HS-5 (cell line): ENCODE measurements at regions not wholly inside any gene's neighbourhood (a gene's known extent, or its start where the extent isn't known, plus 50 kb on each side); places are given as distances from the start of the nearest gene placed in this dataset.
"Not testable (repeated sequence)": the region's sequence is repeated elsewhere in the genome, so short reads cannot be mapped to it uniquely, and the experiment has no call there.

ENCODE experiments used
- DNase-seq: peaks from one replicate; pipeline ENCODE4 v3.0.0-alpha.2; 2012; ENCODE audit warnings: low read depth

DNA sequence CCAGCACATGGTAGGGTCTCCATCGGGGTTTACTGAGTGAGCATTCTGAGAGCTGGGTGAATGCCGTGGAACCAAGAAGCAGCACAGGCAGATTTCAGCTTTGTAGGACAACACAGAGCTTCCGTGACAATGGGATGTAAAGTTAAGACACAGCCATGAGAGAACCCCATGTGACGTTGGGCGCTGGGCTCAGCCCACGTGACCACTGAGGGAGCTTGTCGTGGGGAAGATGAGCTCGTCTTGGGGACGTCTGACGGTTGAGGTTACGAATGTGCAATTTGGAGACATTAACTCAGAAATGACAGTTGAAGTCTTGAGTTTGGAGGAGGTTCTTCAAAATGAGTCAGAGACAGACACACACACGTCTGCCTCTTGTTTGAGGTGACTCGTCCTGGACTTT, 51.5 kb upstream of the MUC20 start:
- not testable (repeated sequence) for DNase-seq

DNA sequence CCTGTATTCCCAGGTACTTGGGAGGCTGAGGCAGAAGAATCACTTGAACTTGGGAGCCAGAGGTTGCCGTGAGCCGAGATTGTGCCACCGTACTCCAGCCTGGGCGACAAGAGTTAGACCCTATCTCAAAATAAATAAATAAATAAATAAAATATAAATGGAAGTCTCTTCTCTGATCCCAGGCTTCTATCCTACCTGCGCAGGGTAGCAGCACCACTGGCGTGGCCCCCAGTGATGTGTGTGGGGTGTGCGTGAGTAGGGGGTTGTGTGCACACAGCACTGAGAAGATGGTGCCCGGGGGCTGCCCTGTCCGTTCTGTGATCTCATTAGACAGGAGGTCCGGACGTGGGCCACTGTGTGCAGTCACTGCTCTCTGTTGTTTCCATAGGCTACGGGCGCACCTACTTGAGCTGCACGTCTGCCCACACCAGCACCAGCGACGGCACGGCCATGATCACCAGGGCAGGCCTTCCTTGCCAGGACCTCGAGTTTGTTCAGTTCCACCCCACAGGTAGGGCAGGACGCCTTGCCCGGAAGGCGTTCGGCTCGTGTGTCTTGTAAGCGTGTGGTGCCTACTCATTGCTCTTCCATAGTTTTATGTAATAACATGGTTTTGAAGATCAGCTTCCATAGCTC, 52.5 kb upstream of the MUC20 start:
- not testable (repeated sequence) for DNase-seq

DNA sequence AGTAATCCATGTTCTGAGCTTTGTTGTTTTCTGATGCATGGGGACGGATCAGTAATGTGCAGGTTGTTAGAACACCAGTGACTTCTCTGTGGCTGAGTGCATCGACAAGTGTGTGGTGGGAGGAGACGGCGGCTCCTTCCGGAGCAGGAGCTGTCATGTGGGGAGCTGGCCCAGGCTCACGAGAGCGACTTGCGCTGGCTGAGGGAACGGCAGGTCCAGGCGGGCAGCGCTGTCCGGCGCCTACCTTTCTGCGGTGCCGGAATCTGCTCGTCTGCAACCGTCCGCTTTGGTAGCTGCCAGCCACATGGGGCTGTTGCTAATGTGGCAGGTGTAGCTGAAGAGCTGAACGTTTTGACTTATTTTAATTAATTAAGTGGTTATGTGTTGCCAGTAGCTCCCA, 55.5 kb upstream of the MUC20 start:
- not testable (repeated sequence) for DNase-seq

DNA sequence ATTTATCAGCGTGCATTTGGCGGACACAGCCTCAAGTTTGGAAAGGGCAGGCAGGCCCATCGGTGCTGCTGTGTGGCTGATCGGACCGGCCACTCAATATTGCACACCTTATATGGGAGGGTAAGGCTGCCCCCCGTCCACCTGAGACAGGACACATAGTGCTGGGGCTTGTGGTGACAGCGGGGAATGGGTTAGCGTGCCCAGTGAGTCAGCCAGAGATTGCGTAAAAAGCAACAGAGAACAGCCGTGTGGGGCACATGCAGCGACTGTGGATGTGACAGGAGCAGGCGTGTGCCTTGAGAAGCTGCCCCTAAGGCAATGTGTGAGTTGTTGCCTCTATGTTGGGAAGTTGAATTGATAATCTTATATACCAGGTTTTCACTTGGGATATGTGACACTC, 56.6 kb upstream of the MUC20 start:
- DNase-seq, result not testable (repeated sequence)

DNA sequence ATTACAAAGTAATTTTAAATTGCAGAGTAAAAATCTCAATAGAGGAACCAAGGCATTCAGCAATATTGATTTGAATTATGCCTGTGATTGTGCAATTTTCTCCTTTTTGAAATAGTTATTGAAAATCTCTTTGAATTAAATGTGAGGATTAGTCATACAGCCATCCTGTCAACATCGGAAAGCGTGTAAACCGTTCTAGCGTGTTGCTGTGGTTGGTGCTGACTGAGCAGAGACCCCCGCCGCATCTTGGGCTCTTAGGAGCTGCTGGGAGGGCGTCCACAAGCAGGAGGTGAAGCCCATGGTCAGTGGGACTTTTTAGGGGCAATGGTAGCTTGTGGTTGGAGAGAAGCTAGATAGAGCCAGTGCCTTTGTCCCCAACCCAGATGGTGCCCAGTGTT, 61.6 kb upstream of the MUC20 start:
- DNase-seq, result not testable (repeated sequence)

DNA sequence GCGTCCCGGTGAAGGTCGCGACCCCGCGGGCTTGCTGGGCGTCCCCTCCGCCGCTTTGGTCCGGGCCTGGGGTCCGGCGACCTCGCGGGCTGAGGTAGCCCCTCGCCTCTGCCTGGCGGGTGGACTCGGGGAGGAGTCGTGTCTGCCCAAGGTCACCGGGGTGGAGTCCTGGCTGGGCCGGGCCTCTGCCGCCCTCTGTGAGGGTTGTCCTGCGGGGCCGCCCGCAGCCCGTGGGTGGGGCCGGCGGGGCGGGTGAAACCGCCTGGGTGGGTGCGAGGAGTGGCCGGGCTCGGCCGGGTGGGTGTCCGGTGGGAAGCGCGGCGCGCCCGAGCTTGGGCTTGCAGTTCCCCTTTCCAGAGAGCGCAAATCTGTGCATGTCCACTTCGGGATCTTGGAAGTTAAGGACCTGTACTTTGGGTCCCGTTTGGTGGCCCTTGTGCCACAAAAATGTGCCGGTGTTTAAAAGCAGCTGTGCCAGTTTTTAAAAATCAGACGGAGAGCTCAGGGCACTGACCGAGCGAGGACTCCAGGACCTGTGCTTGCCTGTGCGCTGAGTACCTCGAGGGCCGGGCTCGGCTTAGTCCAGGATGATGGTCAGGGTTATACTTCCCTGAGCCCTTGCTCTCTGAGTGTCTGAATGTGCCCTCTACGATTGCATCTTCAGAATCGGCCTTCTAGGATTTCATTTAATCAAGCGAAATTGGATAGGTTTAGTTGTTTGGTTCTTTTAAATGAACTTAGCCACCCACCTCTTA, 62.2 kb upstream of the MUC20 start:
- DNase-seq, result not testable (repeated sequence)

DNA sequence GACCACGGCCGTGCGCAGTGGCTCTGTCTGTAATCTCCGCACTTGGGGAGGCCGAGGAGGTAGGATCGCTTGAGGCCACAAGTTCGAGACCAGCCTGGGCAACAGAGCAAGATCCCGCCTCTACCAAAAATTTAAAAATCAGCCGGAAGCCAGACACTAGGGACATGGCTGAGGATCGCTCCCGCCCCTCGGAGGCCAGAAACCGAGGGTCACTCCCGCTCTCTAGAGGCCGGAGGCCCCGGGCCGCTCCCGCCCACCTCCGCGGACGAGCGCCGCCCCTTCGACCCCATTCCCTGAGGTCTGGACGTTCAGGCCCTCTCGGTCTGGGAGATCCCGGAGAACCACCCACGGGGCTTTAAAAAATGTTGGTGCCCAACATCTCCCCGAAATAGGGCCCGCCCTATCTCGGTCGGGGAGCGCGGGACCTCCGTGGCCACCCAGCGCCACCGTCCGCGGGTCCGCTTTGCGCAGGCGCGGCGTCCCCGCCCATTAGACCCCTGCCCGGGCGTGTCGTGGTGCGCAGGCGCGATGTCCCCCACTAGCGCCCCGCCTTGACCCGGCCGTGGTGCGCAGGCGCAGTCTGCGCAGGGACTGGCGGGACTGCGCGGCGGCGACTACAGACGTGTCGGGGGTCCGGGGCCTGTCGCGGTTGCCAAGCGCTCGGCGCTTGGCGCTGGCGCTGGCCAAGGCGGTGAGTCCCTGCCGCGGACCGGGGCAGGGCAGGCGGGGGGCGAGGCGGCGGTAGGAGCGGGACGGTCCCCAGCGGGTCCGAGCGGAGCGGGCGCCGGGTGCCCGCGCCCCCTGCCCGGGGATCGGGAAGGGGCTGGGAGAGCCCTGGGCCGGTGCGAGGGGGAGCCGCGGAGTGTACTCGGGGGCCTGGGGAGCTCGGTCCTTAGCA, 63.1 kb upstream of the MUC20 start:
- DNase-seq, result peak; percentile 19

DNA sequence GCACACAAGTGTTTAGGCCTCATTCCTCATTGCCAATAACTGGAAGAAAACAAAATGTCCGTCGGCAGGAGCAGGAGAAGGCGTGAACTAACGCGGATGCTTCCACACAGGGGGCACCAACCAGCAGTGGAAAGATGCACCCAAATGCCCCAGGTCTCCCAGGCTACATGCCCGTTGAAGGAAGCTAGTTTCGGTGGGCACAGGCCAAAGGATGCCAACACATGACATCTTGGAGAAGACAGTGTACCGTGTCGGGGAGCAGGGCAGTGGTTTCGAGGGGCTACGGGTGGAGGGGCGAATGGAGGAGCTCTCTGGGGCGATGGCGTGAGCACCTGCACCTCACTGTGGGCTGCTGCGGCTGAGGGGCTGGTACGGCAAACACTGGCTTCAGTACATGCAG, 64.7 kb upstream of the MUC20 start:
- not testable (repeated sequence) for DNase-seq

DNA sequence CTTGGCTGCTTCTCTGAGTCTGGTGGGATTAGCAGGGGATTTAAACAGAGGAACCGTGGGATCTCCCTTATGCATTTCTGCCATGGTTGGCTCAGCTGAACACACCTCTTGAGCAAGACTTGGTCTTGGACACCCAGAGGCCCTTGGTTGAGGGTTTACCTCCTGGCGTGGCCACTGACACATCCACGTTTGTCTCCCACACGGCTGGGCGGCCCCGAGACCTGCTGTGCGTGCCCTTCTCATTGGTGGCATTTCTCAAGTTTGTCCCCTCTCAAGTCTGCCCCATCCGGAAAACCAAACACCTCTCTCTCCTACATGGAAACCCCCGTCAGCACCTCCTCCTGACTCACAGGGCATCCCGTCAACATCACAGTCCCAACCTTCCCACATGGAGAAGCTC, 66.0 kb upstream of the MUC20 start:
- not testable (repeated sequence) for DNase-seq

DNA sequence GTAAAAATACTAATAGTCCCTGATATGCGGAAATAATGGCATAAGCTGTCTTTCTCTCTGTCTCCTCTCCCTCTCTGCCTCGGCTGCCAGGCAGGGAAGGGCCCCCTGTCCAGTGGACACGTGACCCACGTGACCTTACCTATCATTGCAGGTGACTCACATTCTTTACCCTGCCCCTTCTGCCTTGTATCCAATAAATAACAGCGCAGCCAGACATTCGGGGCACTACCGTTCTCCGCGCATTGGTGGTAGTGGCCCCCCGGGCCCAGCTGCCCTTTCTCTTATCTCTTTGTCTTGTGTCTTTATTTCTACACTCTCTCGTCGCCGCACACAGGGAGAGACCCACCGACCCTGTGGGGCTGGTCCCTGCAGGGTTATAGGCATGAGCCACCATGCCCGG, 66.6 kb upstream of the MUC20 start:
- DNase-seq, result not testable (repeated sequence)

DNA sequence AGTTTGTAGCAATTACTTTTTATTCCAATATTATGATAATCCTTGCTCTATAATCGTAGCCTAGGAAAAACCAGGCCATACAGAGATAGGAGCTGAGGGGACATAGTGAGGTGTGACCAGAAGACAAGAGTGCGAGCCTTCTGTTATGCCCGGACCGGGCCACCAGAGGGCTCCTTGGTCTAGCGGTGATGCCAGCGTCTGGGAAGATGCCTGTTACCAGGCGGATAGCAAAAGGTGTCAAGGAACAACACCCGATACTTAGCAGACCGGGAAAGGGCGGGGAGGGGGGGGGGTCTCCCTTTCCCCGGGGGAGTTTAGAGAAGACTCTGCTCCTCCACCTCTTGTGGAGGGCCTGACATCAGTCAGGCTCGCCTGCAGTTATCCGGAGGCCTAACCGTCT, 67.1 kb upstream of the MUC20 start:
- not testable (repeated sequence) for DNase-seq

DNA sequence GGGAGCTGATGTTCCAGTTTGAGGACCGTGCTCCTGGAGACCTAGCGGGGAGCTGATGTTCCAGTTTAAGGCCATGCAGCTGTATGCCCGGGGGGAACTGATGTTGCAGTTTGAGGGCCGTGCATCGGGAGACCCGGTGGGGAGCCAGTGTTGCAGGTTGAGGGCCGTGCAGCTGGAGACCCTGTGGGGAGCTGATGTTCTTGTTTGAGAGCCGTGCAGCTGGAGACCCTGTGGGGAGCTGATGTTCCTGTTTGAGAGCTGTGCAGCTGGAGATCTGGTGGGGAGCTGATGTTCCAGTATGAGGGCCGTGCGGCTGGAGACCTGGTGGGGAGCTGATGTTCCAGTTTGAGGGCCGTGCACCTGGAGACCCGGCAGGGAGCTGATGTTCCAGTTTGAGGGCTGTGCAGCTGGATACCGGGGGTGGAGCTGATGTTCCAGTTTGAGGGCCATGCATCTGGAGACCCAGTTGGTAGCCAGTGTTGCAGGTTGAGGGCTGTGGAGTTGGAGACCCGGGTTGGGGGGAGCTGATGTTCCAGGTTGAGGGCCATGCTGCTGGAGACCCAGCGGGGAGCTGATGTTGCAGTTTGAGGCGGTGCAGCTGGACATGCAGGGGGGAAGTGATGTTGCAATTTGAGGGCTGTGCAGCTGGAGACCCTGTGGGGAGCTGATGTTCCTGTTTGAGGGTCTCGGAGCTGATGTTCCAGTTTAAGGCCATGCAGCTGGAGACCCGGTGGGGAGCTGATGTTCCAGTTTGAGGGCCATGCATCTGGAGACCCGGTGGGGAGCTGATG, 64.4 kb upstream of the APOD start:
- DNase-seq, result not testable (repeated sequence)

DNA sequence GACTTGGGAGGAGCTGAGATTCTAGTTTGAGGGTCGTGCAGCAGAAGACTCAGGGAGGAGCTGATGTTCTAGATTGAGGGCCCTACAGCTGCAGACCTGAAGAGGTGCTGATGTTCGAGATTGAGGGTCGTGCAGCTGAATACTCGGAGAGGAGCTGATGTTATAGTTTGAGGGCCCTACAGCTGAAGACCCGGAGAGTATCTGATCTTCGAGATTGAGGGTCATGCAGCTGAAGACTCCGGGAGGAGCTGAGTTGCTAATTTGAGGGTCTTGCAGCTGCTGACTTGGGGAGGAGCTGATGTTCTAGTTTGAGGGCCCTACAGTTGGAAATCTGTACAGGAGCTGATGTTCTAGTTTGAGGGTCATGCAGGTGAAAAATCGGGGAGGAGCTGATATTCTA, 62.1 kb upstream of the APOD start:
- DNase-seq, result not testable (repeated sequence)

DNA sequence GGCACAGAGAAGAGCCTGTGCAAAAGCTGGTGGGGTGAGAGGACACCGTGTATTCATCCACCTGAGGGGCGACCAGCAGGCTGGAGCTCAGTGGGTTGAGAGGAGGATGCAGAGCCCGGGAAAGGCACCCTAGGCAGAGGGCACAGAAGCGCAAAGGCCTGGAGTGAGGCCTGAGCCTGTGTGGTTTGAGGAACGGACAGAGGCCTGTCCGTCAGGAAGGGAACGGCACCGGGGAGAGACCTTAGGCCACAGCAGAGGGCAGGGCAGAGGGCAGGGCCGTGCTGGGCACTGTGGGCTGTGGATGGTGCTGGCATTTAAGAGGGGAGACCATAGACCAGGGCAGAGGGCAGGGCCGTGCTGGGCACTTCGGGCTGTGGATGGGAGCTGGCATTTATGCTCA, 59.5 kb upstream of the APOD start:
- not testable (repeated sequence) for DNase-seq

DNA sequence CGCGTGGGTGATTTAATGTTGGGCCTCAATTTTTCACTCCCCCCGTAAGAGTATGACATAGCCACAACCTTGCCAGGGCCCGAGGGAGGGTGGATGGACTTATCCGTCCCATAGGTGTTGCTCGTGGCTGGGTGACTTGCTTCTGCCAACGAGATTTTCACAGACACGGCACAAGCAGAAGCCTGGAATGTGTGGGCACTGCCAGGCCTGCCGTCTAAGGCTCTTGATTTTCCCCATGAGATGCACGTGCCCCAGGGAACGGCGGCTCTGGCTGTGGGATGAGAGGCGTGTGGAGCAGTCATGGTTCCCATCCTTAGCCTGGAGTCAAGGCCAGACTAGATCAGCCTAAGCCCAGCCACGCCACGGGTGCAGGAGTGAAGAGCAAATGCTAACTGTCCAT, 58.6 kb upstream of the APOD start:
- DNase-seq, result not testable (repeated sequence)

DNA sequence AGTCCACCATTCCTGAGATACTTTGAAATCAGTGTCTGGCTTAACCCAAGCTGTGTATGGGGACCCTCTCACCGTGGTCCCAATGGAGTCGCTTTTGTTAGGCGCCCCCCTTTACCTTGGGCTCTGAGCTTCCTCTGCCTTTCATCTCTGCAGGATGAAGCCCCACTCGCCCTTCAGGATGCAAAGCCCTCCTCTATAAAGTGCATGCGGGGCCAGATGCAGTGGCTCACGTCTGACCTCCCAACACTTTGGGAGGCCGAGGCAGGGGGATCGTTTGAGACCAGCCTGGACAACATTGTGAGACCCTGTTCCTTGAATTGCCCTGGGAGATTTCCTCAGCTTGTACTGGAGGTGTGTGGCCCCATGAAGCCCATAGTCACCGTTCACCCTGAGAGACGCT, 54.7 kb upstream of the APOD start:
- DNase-seq, result not testable (repeated sequence)

DNA sequence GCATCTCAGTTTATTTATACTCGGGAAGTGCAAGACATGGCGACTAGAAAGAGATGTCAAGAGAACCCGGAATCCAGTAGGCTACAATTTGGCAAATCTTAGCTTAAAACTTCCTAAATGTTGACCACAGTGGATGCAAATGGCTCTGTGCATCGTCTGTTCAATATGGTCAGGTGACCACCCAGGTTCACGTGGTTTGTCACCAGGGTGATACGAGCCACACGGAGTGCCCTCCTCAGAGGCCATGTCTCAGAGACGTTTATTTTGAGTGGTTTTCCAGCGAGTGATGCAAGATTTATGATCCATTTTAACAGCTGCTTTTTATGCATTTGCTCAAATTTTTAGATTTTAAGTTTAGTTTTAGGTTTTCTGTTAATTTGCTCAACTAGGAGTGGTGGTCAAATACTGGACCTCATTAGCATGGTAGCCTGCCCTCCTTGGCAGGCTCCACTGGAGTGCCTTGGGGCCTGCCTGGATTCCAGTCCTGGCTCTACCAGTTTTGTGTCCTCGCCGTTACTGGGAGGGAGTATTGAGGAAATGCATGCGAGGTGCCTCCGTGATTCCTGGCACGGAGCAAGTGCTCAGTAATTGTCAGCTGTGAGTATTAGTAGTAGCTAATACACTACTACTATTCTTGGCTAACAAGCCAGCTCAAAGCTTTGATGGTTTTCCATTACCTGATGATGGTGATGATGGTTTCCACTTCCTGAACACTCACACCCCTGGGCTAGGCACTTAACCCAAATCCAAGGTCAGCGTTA, 53.9 kb upstream of the APOD start:
- DNase-seq, result not testable (repeated sequence)

DNA sequence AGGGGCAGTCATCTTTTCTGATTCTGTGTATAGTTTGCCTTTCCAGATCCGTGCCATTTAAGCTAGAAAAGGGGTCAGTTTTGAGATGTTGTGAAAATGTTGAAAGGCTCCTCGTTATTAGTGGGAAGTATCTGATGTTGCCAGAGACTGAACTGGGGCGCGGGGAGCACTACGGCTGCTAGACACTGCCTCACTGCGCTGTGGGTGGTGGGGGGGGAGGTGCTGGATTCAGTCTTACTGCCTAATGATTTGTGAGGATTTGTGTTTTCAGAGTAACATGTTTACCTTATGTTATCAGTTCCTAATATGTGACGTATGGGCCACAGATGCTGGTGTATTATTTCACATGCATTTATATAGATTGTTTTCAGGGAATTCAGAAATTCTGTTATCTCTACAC, 53.3 kb upstream of the APOD start:
- DNase-seq, result not testable (repeated sequence)

DNA sequence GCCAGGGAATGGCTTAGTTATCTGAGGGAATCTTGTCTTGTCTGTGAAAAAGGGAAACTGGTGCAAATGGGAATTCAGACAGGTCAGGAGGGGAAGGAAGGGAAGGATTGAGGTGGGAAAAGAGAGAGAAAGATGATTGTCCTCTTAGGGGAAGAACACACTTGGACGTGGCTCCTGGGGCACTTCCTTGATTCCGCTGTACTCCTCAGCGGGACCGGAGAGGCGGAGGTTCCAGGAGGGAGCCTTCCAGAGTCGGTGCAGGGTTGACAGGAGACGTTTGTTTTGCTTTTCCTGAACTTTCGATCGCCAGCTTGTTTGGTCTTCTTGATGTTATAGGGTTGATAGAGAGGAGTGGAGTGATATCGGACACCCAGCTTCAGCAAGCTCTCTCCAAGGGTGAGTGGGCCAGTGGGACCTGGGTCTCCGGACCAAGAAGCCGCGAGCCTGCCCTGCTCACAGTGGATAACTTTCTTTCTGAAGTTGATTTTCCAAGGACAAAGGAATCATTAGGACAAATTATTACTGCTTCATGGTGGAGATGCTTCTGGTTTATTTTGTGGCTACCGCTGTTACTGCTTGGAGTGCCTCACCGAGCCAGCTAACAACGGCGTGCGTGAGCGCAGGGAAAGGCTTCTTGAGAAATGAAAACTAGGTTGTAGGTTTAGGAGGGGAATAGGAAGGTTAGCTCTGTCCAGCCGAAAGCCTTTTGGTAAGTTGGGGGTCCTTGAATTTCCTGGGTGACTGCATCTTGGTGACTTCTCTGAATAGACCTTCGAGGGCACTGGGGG, 52.4 kb upstream of the APOD start:
- DNase-seq, result not testable (repeated sequence)

DNA sequence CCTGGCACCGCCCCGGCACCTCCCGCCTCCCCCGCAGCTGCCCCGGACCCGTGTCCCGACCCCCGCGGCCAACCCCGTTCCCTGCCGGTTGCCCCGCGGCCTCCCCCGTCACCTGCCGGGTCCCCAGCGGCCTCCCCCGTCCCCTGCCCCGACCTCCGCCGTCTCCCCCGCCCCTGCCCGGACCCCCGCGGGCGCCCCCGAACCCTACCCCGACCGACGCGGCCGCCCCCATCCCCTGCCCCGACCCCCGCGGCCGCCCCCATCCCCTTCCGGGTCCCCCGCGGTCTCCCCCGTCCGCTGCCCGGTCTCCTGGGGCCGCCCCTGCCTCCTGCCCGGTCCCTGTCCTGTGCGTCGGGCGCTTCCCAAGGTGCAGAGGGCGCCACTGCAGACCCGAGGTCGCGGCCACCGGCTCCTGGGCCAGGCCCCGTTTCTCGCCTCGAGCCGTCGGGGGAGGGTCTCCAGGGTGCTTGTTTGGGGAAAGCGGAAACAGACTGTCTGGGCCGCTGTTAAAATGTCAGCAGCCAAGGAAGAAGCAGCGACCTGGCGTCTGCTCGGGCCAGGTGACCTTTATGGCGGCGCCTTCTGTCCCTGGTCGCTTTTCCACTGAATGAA, 51.6 kb upstream of the APOD start:
- DNase-seq, result not testable (repeated sequence)
